ENCODE measurements at regions not wholly inside any gene's neighbourhood (a gene's known extent, or its start where the extent isn't known, plus 50 kb on each side); places are given as distances from the start of the nearest gene placed in this dataset.

- no peak for TF ChIP-seq POLR2A (IDR thresholded peaks at IDR 0.05; ENCODE audit: low read depth, low read length)
- TF ChIP-seq CTCF (IDR thresholded peaks at IDR 0.05; ENCODE audit: extremely low read depth in 1 of 2, insufficient read depth in 1 of 2, low read depth in 1 of 2, low read length in 2 of 2): no peak
- TF ChIP-seq MYC (IDR thresholded peaks at IDR 0.05; ENCODE audit: low read depth, low read length): no peak
- TF ChIP-seq MAX (IDR thresholded peaks at IDR 0.05; ENCODE audit: insufficient read depth, insufficient read length): no peak
- TF ChIP-seq EZH2 (IDR thresholded peaks at IDR 0.05; ENCODE audit: borderline replicate concordance, low read depth, low read length, severe bottlenecking): no peak
- TF ChIP-seq POLR2AphosphoS5 (IDR thresholded peaks at IDR 0.05; ENCODE audit: insufficient read depth, low read depth, low read length): no peak
- no peak for TF ChIP-seq FOS (IDR thresholded peaks at IDR 0.05; ENCODE audit: borderline replicate concordance, insufficient read depth, low read length)
- TF ChIP-seq JUN (IDR thresholded peaks at IDR 0.05; ENCODE audit: borderline replicate concordance, insufficient read depth, insufficient read length, low read depth): no peak
Measured at GRCh38 chr2:166676716-166677115, 182.7 kb upstream of the SCN7A start.
